HEK293 (cell line): ENCODE measurements at regions not wholly inside any gene's neighbourhood (a gene's known extent, or its start where the extent isn't known, plus 50 kb on each side); places are given as distances from the start of the nearest gene placed in this dataset.

Experiments
- BCL11B ChIP-seq: fragments of 450-650 bp; formaldehyde crosslinking; IDR thresholded peaks from 2 replicates; pipeline ENCODE4 v1.5.1; 2016; ENCODE audit warnings: low read depth, missing biosample characterization, missing genetic modification characterization
- CTCF ChIP-seq: fragments of 450-650 bp; formaldehyde crosslinking; IDR thresholded peaks from 2 replicates; pipeline ENCODE4 v1.5.1; 2016; ENCODE audit warnings: missing biosample characterization, missing genetic modification characterization
- PATZ1 ChIP-seq: fragments of 450-650 bp; formaldehyde crosslinking; IDR thresholded peaks from 2 replicates; pipeline ENCODE4 v1.5.1; 2016; ENCODE audit warnings: missing biosample characterization, missing genetic modification characterization
- TRIM28 ChIP-seq: IDR thresholded peaks from 2 replicates; pipeline ENCODE4 v1.6.1; 2011; ENCODE audit warnings: low read length, control low read depth, borderline replicate concordance
- YY1 ChIP-seq: fragments of 450-650 bp; formaldehyde crosslinking; IDR thresholded peaks from 2 replicates; pipeline ENCODE4 v1.5.1; 2018; ENCODE audit warnings: missing biosample characterization, missing genetic modification characterization
- ZBTB8A ChIP-seq: fragments of 450-650 bp; formaldehyde crosslinking; IDR thresholded peaks from 2 replicates; pipeline ENCODE4 v1.5.1; 2016; ENCODE audit warnings: missing biosample characterization, missing genetic modification characterization
- ZIC2 ChIP-seq: fragments of 450-650 bp; formaldehyde crosslinking; IDR thresholded peaks from 2 replicates; pipeline ENCODE4 v1.5.1; 2016; ENCODE audit warnings: missing biosample characterization, missing genetic modification characterization
- ZNF23 ChIP-seq: fragments of 450-650 bp; formaldehyde crosslinking; IDR thresholded peaks from 2 replicates; pipeline ENCODE4 v1.5.1; 2016; ENCODE audit warnings: missing biosample characterization, missing genetic modification characterization, borderline replicate concordance
- ZNF24 ChIP-seq: fragments of 450-650 bp; formaldehyde crosslinking; IDR thresholded peaks from 2 replicates; pipeline ENCODE4 v1.5.1; 2016; ENCODE audit warnings: missing biosample characterization, missing genetic modification characterization
- ZNF416 ChIP-seq: fragments of 450-650 bp; formaldehyde crosslinking; IDR thresholded peaks from 2 replicates; pipeline ENCODE4 v1.5.1; 2016; ENCODE audit warnings: missing biosample characterization, missing genetic modification characterization
- ZNF529 ChIP-seq: fragments of 450-650 bp; formaldehyde crosslinking; IDR thresholded peaks from 2 replicates; pipeline ENCODE4 v1.5.1; 2017; ENCODE audit warnings: missing genetic modification characterization, missing biosample characterization; ENCODE audit not compliant: insufficient replicate concordance
- ZSCAN30 ChIP-seq: fragments of 450-650 bp; IDR thresholded peaks from 2 replicates; pipeline ENCODE4 v1.5.1; 2018; ENCODE audit warnings: missing biosample characterization, mild to moderate bottlenecking, missing genetic modification characterization, moderate library complexity

- TF ChIP-seq ZNF416 (tag by site-specific recombination): no peak
- TF ChIP-seq ZNF24 (tag by site-specific recombination): no peak
- TF ChIP-seq CTCF: no peak
- TF ChIP-seq PATZ1: no peak
- TF ChIP-seq YY1 (tag by site-specific recombination): no peak
- TF ChIP-seq ZSCAN30: no peak
- no peak for TF ChIP-seq ZNF529 (tag by site-specific recombination)
- no peak for TF ChIP-seq BCL11B (tag by site-specific recombination)
- TF ChIP-seq ZNF23: no peak
- TF ChIP-seq ZIC2 (tag by site-specific recombination): no peak
- no peak for TF ChIP-seq ZBTB8A (tag by site-specific recombination)
- TF ChIP-seq TRIM28: no peak
Measured at GRCh38 chr6:95686895-95687294, 109.6 kb downstream of the MANEA start.
